GM12891 (cell line): ENCODE measurements at regions not wholly inside any gene's neighbourhood (a gene's known extent, or its start where the extent isn't known, plus 50 kb on each side); places are given as distances from the start of the nearest gene placed in this dataset.

Source experiments
- POLR2A ChIP-seq: IDR thresholded peaks from 2 replicates; pipeline ENCODE4 v1.6.1; 2011; ENCODE audit warnings: low read depth, low read length, control low read depth
- POLR2AphosphoS5 ChIP-seq: IDR thresholded peaks from 2 replicates; pipeline ENCODE4 v1.6.1; 2011; ENCODE audit warnings: low read depth, low read length, control low read depth
- TAF1 ChIP-seq: IDR thresholded peaks from 2 replicates; pipeline ENCODE4 v1.6.1; 2011; ENCODE audit warnings: low read depth, low read length, control low read depth

GRCh38 chr1:200310824-200311223 lies 99.0 kb downstream of the ZNF281 start:
- TF ChIP-seq POLR2A, result no peak
- no peak for TF ChIP-seq POLR2AphosphoS5
- no peak for TF ChIP-seq TAF1
